ENCODE measurements at regions not wholly inside any gene's neighbourhood (a gene's known extent, or its start where the extent isn't known, plus 50 kb on each side); places are given as distances from the start of the nearest gene placed in this dataset.
"Not testable (repeated sequence)": the region's sequence is repeated elsewhere in the genome, so short reads cannot be mapped to it uniquely, and the experiment has no call there.

- not testable (repeated sequence) for DNase-seq (ENCODE audit: low spot score)
Measured at GRCh38 chr16:31581065-31581464, 53.4 kb downstream of the AHSP start.

- not testable (repeated sequence) for DNase-seq (ENCODE audit: low spot score)
Measured at GRCh38 chr16:31601737-31602384, 74.2 kb downstream of the AHSP start.

GRCh38 chr16:31618130-31618529 lies 90.4 kb downstream of the AHSP start:
- no peak for DNase-seq (ENCODE audit: low spot score)

GRCh38 chr16:31636433-31636832 lies 108.7 kb downstream of the AHSP start:
- no peak for DNase-seq (ENCODE audit: low spot score)

GRCh38 chr16:31641279-31641678 lies 113.6 kb downstream of the AHSP start:
- no peak for DNase-seq (ENCODE audit: low spot score)

GRCh38 chr16:31655674-31656073 lies 128.0 kb downstream of the AHSP start:
- not testable (repeated sequence) for DNase-seq (ENCODE audit: low spot score)

- no peak for DNase-seq (ENCODE audit: low spot score)
Measured at GRCh38 chr16:31664683-31665482, 137.2 kb downstream of the AHSP start.

- no peak for DNase-seq (ENCODE audit: low spot score)
Measured at GRCh38 chr16:31674686-31675085, 147.0 kb downstream of the AHSP start.

- DNase-seq (ENCODE audit: low spot score), result no peak
Measured at GRCh38 chr16:31676731-31677130, 149.0 kb downstream of the AHSP start.

- DNase-seq (ENCODE audit: low spot score), result no peak
Measured at GRCh38 chr16:31678649-31679325, 151.1 kb downstream of the AHSP start.

GRCh38 chr16:31689331-31689730 lies 161.6 kb downstream of the AHSP start:
- DNase-seq (ENCODE audit: low spot score), result not testable (repeated sequence)

GRCh38 chr16:31692338-31692737 lies 164.6 kb downstream of the AHSP start:
- not testable (repeated sequence) for DNase-seq (ENCODE audit: low spot score)

GRCh38 chr16:31693733-31694132 lies 166.0 kb downstream of the AHSP start:
- DNase-seq (ENCODE audit: low spot score), result no peak

GRCh38 chr16:31694461-31694860 lies 166.8 kb downstream of the AHSP start:
- DNase-seq (ENCODE audit: low spot score), result no peak

- DNase-seq (ENCODE audit: low spot score), result no peak
Measured at GRCh38 chr16:31695667-31696066, 168.0 kb downstream of the AHSP start.

GRCh38 chr16:31696968-31697743 lies 169.5 kb downstream of the AHSP start:
- peak; percentile 71 for DNase-seq (ENCODE audit: low spot score)

- DNase-seq (ENCODE audit: low spot score), result no peak
Measured at GRCh38 chr16:31697744-31698125, 170.0 kb downstream of the AHSP start.

GRCh38 chr16:31698901-31699300 lies 171.2 kb downstream of the AHSP start:
- DNase-seq (ENCODE audit: low spot score), result no peak

GRCh38 chr16:31699601-31700000 lies 171.9 kb downstream of the AHSP start:
- no peak for DNase-seq (ENCODE audit: low spot score)

- DNase-seq (ENCODE audit: low spot score), result peak; percentile 88
Measured at GRCh38 chr16:31700200-31700529, 172.5 kb downstream of the AHSP start.

- DNase-seq (ENCODE audit: low spot score), result peak; percentile 15
Measured at GRCh38 chr16:31700530-31701388, 172.8 kb upstream of the ZNF267 start.

Measured in HuH-7 (cell line).